CD4-positive, alpha-beta memory T cell (primary cell): ENCODE measurements at regions not wholly inside any gene's neighbourhood (a gene's known extent, or its start where the extent isn't known, plus 50 kb on each side); places are given as distances from the start of the nearest gene placed in this dataset.
A peak's percentile ranks its signal among the peaks of the same experiment; 100 is the strongest.

Experiments
- CTCF ChIA-PET: fragments of 350-600 bp; sonication (Branson Sonifier 250); formaldehyde crosslinking; loops from one replicate; lab custom pipeline; 2021; ENCODE audit warnings: inconsistent platforms; ENCODE audit not compliant: partially characterized antibody; lab: Charles Lee
- POLR2A ChIA-PET: fragments of 350-600 bp; sonication (Branson Sonifier 250); formaldehyde crosslinking; loops from one replicate; lab custom pipeline; 2021; ENCODE audit not compliant: partially characterized antibody; lab: Charles Lee
- DNase-seq, 5 donors: peaks; one replicate each; pipeline versions ENCODE4 v3.0.0 to v3.0.0-alpha.2; 2020 to 2022; ENCODE audit warnings: mixed read lengths in 1 of 5
- H3K27ac ChIP-seq: one replicate; pipeline ENCODE4 v1.7.0; 2013; ENCODE audit warnings: low read depth, low read length
- H3K27me3 ChIP-seq: 2 replicates; pipeline ENCODE4 v1.7.0; 2013; ENCODE audit warnings: mild to moderate bottlenecking, low read length, moderate library complexity; ENCODE audit not compliant: insufficient read depth
- H3K36me3 ChIP-seq: 2 replicates; pipeline ENCODE4 v1.7.0; 2013; ENCODE audit warnings: mild to moderate bottlenecking, low read length, moderate library complexity; ENCODE audit not compliant: insufficient read depth
- H3K4me1 ChIP-seq: 2 replicates; pipeline ENCODE4 v1.7.0; 2013; ENCODE audit warnings: mild to moderate bottlenecking, low read length, moderate library complexity; ENCODE audit not compliant: insufficient read depth
- H3K4me3 ChIP-seq, 2 donors: one replicate each; pipeline ENCODE4 v1.7.0; 2013; ENCODE audit warnings: low read length in 2 of 2, mild to moderate bottlenecking in 1 of 2
- H3K9me3 ChIP-seq, 2 donors: one replicate each; pipeline ENCODE4 v1.7.0; 2013; ENCODE audit warnings: low read length in 2 of 2, control low read depth in 1 of 2; ENCODE audit not compliant: control insufficient read depth in 1 of 2
- H3K27ac Mint-ChIP-seq, 7 donors: one replicate each; pipeline ENCODE4 v1.8.0; 2020 to 2021; ENCODE audit warnings: mixed read lengths in 7 of 7, mild to moderate bottlenecking in 6 of 7, inconsistent platforms in 3 of 7, moderate library complexity in 3 of 7
- H3K27me3 Mint-ChIP-seq, 2 donors: one replicate each; pipeline ENCODE4 v1.8.0; 2020 to 2021; ENCODE audit warnings: mixed read lengths in 2 of 2
- H3K36me3 Mint-ChIP-seq, 2 donors: one replicate each; pipeline ENCODE4 v1.8.0; 2020 to 2021; ENCODE audit warnings: mixed read lengths in 2 of 2, inconsistent platforms in 1 of 2, mild to moderate bottlenecking in 1 of 2
- H3K4me1 Mint-ChIP-seq, 4 donors: one replicate each; pipeline ENCODE4 v1.8.0; 2020 to 2021; ENCODE audit warnings: mixed read lengths in 4 of 4, mild to moderate bottlenecking in 1 of 4
- H3K4me3 Mint-ChIP-seq, 8 donors: one replicate each; pipeline ENCODE4 v1.8.0; 2020 to 2021; ENCODE audit warnings: mixed read lengths in 8 of 8, mild to moderate bottlenecking in 7 of 8, moderate library complexity in 6 of 8, inconsistent platforms in 3 of 8
- H3K9me3 Mint-ChIP-seq, 8 donors: one replicate each; pipeline ENCODE4 v1.8.0; 2020 to 2021; ENCODE audit warnings: mixed read lengths in 8 of 8, mild to moderate bottlenecking in 5 of 8, inconsistent platforms in 3 of 8, moderate library complexity in 1 of 8
- intact Hi-C: fragments of 100-400 bp; cut with micrococcal nuclease; formaldehyde crosslinking; loops from one replicate; pipeline ENCODE4 v1.15.1; 2023

DNA sequence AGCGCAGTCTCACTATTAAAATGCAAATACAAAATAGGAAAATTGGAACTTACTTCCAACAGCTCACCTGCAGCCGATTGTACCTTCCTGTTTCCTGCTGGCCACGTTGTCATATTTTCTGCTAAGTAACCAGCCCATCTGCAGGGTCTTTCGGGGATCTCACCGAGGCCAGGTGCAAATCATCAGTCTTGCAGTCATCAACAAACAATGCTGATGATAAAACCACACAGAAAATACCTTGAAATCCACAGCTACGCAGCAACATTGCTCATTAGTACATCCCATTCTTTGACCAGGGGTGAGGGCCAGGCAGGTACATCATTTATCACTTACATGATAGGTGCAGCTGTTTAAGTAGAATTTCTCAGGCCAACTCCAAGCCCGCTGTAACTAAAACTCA lies 406.9 kb downstream of the TMEM121 start:
- ChIA-PET CTCF (no interaction called here), POLR2A (no interaction called here)
- intact Hi-C loops = no loop called here
- Histone ChIP-seq H3K9me3 (no peaks in the 10 kb centered on the region), H3K36me3 (no peaks in the 10 kb centered on the region), H3K27me3 (no peaks in the 10 kb centered on the region), H3K4me1 (no peaks in the 10 kb centered on the region), H3K4me3 (no peak overlapping the region), H3K27ac (no peak overlapping the region)
- H3K4me3 Mint-ChIP-seq = peak overlapping the region in 1 of 8 donors; percentile 62
- peaks cover 0 to 37% (median 19%) of the 10 kb centered on the region in 8 donors for H3K9me3 Mint-ChIP-seq
- DNase-seq = no peak
- no peak overlapping the region for H3K27ac Mint-ChIP-seq
- H3K4me1 Mint-ChIP-seq = peaks cover 0 to 1% (median 0%) of the 10 kb centered on the region in 4 donors
- peaks cover 13 to 30% of the 10 kb centered on the region in 2 donors for H3K27me3 Mint-ChIP-seq
- peaks cover 0 to 3% of the 10 kb centered on the region in 2 donors for H3K36me3 Mint-ChIP-seq

DNA sequence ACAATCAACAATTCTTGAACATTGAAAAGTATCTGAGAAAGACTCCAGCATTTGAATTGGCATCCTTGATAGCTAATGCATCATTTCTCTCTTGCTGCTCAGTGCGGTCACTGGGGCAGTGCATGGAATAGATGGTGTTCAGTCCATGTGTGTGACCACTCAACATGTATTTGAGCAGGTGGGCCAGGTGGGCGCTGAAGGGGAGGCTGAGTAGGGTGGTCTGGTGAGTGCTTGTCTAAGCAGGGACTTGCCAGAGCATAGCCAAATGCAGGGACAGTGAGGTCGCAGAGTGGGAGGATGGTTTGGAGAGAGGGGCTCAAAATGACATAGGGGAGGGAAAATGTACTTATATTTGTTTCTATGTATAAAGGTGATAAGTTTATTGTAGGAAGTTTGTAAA lies 409.0 kb downstream of the TMEM121 start:
- H3K4me1 ChIP-seq = peaks cover 7% of the 10 kb centered on the region
- H3K27me3 ChIP-seq = no peaks in the 10 kb centered on the region
- peaks cover 0 to 12% of the 10 kb centered on the region in 2 donors for H3K9me3 ChIP-seq
- H3K4me1 Mint-ChIP-seq = peaks cover 1 to 9% (median 6%) of the 10 kb centered on the region in 4 donors
- no peak overlapping the region for H3K27ac ChIP-seq
- no peaks in the 10 kb centered on the region for H3K36me3 ChIP-seq
- peaks cover 6 to 9% of the 10 kb centered on the region in 2 donors for H3K36me3 Mint-ChIP-seq
- H3K4me3 ChIP-seq = no peak overlapping the region
- H3K27me3 Mint-ChIP-seq = peaks cover 13 to 30% of the 10 kb centered on the region in 2 donors
- ChIA-PET POLR2A (no interaction called here), CTCF (interaction anchor here (1.2 to 1.5 kb wide), 2 partner anchors 8 to 10 kb away, joined by 3 to 6 read pairs; no protein-coding TSS in a partner anchor)
- peaks cover 5 to 59% (median 38%) of the 10 kb centered on the region in 8 donors for H3K9me3 Mint-ChIP-seq
- H3K4me3 Mint-ChIP-seq = no peak overlapping the region
- DNase-seq = no peak
- intact Hi-C loops = no loop called here
- H3K27ac Mint-ChIP-seq = no peak overlapping the region

DNA sequence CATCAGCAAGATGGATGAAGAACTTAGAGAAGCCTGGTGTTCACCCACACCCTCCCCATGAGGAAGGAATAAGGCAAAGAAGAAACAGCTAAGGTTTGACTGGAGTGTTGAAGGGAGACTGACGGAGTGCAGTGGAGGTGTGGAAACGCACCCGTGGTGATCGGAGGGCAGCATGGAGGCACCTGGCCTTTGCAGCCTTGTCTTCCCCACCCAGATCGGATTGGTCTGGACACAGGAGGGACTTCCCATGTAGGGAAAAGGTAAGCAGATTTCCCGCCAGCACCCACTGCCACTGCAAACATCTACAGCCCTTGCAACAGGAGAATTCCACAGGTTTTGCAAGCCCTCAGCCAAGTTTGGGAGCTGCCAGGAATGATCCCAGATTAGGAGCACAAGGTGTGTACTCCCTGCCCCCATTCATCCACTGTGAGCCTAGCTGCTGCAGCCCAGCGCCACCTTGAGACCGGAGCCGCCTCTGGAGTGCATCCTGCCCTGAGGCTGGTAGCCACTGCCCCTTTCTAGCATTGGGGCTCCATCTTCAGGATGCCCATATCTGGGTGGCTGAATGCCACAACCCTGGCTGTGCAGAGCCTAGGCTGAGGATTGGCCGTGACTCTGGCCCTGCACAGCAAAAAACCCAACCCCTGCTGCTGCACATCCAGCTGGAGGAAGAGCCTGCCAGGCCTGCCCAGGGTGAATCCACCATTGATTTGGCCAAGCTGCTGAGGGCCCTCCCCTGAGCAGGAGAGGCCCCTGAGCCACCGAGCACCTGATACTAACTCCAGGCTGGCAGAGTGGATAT lies 411.1 kb downstream of the TMEM121 start:
- ChIA-PET POLR2A (no interaction called here), CTCF (interaction anchor here (1.2 kb wide), 1 partner anchor 9 kb away, joined by 4 read pairs; no protein-coding TSS in a partner anchor)
- no peak for DNase-seq
- Histone ChIP-seq H3K27ac (no peak overlapping the region), H3K4me1 (peaks cover 11% of the 10 kb centered on the region), H3K27me3 (no peaks in the 10 kb centered on the region), H3K4me3 (no peak overlapping the region), H3K9me3 (peaks cover 0 to 12% of the 10 kb centered on the region in 2 donors), H3K36me3 (no peaks in the 10 kb centered on the region)
- Mint-ChIP-seq H3K36me3 (peaks cover 6 to 9% of the 10 kb centered on the region in 2 donors), H3K27ac (peak overlapping the region in 1 of 7 donors; percentile 49), H3K4me3 (no peak overlapping the region), H3K4me1 (peaks cover 0 to 13% (median 8%) of the 10 kb centered on the region in 4 donors), H3K27me3 (peaks cover 12 to 18% of the 10 kb centered on the region in 2 donors), H3K9me3 (peaks cover 5 to 59% (median 38%) of the 10 kb centered on the region in 8 donors)
- intact Hi-C loops = no loop called here

DNA sequence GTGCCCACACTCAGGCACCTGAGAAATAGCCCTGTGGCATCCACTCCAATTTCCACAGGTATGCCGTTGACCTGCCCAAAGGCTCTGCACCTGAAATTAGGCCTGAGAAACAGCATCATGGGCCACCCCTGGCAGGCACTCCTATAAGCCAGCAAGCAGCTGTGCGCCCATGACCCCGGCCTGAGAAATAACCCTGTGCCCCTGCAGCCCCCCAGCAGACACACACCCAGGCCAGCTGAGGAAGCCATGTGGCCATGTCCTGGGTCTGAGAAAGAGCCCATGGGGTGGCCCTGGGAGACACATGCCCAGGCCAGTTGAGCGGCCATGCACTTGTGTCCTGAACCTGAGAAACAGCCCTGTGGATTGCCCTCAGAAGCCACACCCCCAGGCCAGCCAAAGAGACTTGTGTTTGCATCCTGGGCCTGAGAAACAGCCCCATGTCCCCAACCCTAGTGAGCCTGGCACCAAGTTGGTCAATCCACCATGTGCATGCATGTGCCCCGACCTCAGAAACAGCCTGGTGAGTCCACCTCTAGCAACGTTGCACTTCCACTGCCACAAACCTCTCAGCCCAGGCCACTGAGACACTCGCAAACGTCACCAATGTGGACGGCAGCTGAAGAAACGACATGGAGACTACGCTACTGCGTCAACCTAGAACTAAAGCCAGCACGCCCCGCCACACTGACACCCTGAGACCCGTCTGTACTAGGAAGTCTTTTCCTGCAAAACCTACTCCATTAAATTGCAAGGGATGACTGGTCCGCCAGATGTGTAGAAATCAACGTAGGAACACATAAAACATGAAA lies 411.9 kb downstream of the TMEM121 start:
- H3K27me3 ChIP-seq = no peaks in the 10 kb centered on the region
- no peaks in the 10 kb centered on the region for H3K36me3 ChIP-seq
- Mint-ChIP-seq H3K4me1 (peaks cover 0 to 13% (median 8%) of the 10 kb centered on the region in 4 donors), H3K36me3 (peaks cover 6 to 9% of the 10 kb centered on the region in 2 donors), H3K27me3 (peaks cover 12 to 15% of the 10 kb centered on the region in 2 donors), H3K4me3 (no peak overlapping the region), H3K27ac (no peak overlapping the region), H3K9me3 (peaks cover 5 to 59% (median 38%) of the 10 kb centered on the region in 8 donors)
- POLR2A ChIA-PET = no interaction called here
- no peak overlapping the region for H3K4me3 ChIP-seq
- intact Hi-C loops = no loop called here
- H3K4me1 ChIP-seq = peaks cover 11% of the 10 kb centered on the region
- CTCF ChIA-PET = interaction anchor here (1.2 kb wide), 1 partner anchor 8 kb away, joined by 4 read pairs; no protein-coding TSS in a partner anchor
- no peak for DNase-seq
- H3K27ac ChIP-seq = no peak overlapping the region
- H3K9me3 ChIP-seq = peaks cover 0 to 12% of the 10 kb centered on the region in 2 donors

DNA sequence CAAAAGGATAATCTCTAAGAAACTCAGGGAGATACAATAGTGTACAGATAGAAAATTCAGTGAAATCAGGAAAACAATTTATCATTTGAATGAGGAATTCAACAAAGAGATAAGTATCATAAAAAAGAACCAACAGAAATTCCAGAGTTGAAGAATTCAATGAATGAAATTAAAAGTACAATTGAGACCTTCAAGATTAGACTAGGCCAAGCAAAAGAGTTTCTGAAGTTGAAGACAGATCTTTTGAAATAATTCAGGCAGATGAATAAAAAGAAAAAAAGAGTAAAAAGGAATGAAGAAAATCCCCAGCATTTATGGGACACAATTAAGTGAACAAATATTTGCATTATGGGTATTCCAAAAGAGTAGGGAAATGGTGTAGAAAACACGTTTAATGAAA lies 412.6 kb downstream of the TMEM121 start:
- Mint-ChIP-seq H3K36me3 (peaks cover 6 to 9% of the 10 kb centered on the region in 2 donors), H3K4me3 (no peak overlapping the region), H3K27ac (peak overlapping the region in 1 of 7 donors; percentile 76), H3K9me3 (peaks cover 5 to 53% (median 36%) of the 10 kb centered on the region in 8 donors), H3K27me3 (peaks cover 7 to 8% of the 10 kb centered on the region in 2 donors), H3K4me1 (peaks cover 0 to 13% (median 8%) of the 10 kb centered on the region in 4 donors)
- peaks cover 0 to 12% of the 10 kb centered on the region in 2 donors for H3K9me3 ChIP-seq
- H3K27me3 ChIP-seq = no peaks in the 10 kb centered on the region
- no peak overlapping the region for H3K27ac ChIP-seq
- no peaks in the 10 kb centered on the region for H3K36me3 ChIP-seq
- intact Hi-C loops = no loop called here
- no peak overlapping the region for H3K4me3 ChIP-seq
- ChIA-PET POLR2A (no interaction called here), CTCF (no interaction called here)
- DNase-seq = no peak
- H3K4me1 ChIP-seq = peaks cover 11% of the 10 kb centered on the region

DNA sequence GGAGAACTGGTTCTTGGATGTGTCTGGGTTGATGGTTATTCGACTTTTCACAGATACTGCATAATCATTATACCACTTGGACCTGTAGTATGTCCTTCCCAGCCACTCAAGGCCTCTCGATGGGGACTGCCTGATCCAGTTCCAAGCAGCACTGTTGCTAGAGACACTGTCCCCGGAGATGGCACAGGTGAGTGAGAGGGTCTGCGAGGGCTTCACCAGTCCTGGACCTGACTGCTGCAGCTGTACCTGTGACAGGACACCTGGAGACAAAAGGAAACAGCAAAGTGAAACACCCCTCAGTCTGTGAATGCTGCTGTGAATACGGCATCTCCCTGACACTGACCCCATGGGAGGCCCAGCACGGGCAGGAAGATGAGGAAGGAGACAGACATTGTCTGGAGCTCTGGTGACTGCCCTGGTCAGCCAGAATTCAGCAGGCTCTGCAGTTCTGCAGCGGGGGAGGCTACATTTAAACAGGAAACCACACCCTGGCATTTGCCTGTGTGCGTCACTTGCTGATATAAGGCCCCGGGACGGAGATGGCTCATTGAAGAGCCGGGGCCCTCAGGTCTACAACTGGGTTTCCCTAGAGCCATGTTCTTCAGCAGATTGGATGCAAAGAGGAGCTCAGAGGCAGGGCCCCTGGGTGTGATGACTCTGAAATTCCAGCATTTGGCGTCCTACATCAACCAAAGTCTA lies 413.6 kb downstream of the TMEM121 start:
- Histone ChIP-seq H3K9me3 (peaks cover 0 to 12% of the 10 kb centered on the region in 2 donors), H3K27ac (no peak overlapping the region), H3K36me3 (no peaks in the 10 kb centered on the region), H3K4me1 (peaks cover 15% of the 10 kb centered on the region), H3K27me3 (no peaks in the 10 kb centered on the region), H3K4me3 (no peak overlapping the region)
- Mint-ChIP-seq H3K9me3 (peaks cover 5 to 43% (median 31%) of the 10 kb centered on the region in 8 donors), H3K4me1 (peaks cover 2 to 18% (median 10%) of the 10 kb centered on the region in 4 donors), H3K27me3 (peaks cover 3 to 7% of the 10 kb centered on the region in 2 donors), H3K27ac (peak overlapping the region in 5 of 7 donors; percentile 12 to 66 (median 60)), H3K4me3 (peak overlapping the region in 2 of 8 donors; percentile 26 to 30), H3K36me3 (peaks cover 6 to 9% of the 10 kb centered on the region in 2 donors)
- CTCF ChIA-PET = no interaction called here
- POLR2A ChIA-PET = no interaction called here
- DNase-seq = peak in 2 of 5 donors; percentile 11 to 17
- intact Hi-C loops = no loop called here
